NCI-H82 treated with DMSO at 0.1 percent for 48 hours (cell line): ENCODE measurements at regions not wholly inside any gene's neighbourhood (a gene's known extent, or its start where the extent isn't known, plus 50 kb on each side); places are given as distances from the start of the nearest gene placed in this dataset.

Source experiments
- DNase-seq: peaks from one replicate; lab custom pipeline; 2025; ENCODE audit not compliant: unreplicated experiment; lab: John Stamatoyannopoulos, UW

GRCh38 chr4:22030881-22031280 lies 82.3 kb upstream of the KCNIP4 start:
- DNase-seq, result no peak

GRCh38 chr4:22030307-22030706 lies 81.7 kb upstream of the KCNIP4 start:
- DNase-seq, result no peak

GRCh38 chr4:22029803-22030202 lies 81.2 kb upstream of the KCNIP4 start:
- no peak for DNase-seq

- DNase-seq, result no peak
These were observed 72.5 kb upstream of the KCNIP4 start for GRCh38 chr4:22021106-22021505.

GRCh38 chr4:22020129-22020528 lies 71.6 kb upstream of the KCNIP4 start:
- DNase-seq, result no peak

GRCh38 chr4:22019676-22020075 lies 71.1 kb upstream of the KCNIP4 start:
- no peak for DNase-seq

- DNase-seq, result no peak
These were observed 65.7 kb upstream of the KCNIP4 start for GRCh38 chr4:22014222-22014741.

- no peak for DNase-seq
These were observed 55.3 kb upstream of the KCNIP4 start for GRCh38 chr4:22003878-22004277.
